HG02763 (cell line): ENCODE measurements at regions not wholly inside any gene's neighbourhood (a gene's known extent, or its start where the extent isn't known, plus 50 kb on each side); places are given as distances from the start of the nearest gene placed in this dataset.

Experiments used
- ATAC-seq: cut with Tn5 transposase; IDR thresholded peaks from one replicate; pipeline ENCODE4 v1.9.1; 2021; ENCODE audit warnings: mild to moderate bottlenecking, moderate library complexity; ENCODE audit not compliant: unreplicated experiment

DNA sequence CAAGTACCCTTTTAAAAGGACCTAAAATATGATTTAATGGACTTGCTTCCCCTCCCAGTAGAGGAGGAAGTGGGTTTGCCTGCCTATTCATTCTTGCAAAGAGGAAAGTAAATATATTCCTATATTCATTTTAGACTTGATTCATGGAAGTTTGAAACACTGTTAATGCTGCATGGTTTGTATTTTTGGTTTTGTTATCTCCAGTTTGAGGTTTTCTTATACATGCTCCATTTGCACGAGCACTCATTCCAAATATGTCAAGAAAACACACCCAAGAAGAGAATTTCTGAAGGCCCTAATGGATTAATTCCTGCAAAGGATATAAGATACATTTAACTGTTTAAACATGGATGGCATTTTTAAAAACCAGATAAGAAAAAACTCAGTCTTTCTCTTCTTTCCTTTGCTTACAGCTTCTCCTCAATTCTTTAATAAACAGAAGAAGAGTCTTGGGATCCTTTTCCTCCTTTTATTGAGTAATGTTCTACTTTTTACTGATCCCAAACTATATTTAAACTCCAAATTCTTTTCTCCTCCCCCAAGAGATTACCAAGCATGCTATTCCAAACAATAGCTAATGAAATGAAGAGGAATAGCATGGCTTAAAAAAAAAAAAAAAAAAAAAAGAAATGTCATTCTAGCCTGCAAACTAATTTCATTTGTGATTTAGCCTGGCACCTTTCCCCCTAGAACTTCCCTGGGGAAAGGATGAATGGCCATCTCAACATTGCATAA, 54.6 kb upstream of the LDB2 start:
- ATAC-seq, result no peak

DNA sequence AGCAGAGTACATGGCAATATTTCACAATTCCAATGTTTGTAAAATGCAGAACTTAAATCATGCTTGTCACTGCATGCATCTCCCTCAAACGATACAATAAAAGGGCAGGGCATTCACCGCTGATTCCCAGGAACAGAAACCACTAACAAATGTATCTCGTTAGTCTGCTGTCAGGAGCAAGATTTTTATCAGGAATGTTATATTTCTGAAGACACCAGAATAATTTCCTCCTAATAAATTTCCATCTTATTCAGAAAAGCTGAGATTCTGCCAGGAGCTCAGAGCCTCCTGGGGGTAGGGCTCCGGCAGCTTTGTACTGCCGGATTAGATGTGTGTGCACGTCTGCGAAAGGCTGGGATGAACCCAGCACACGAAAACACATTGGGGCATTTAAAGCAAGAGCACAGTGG, 54.0 kb upstream of the LDB2 start:
- ATAC-seq, result no peak
